WTC11 (cell line): ENCODE measurements at regions not wholly inside any gene's neighbourhood (a gene's known extent, or its start where the extent isn't known, plus 50 kb on each side); places are given as distances from the start of the nearest gene placed in this dataset.

ENCODE experiments used
- ELF4 ChIP-seq: sonication (generic); formaldehyde crosslinking; IDR thresholded peaks from 2 replicates; pipeline ENCODE4 v1.8.1; 2022; ENCODE audit warnings: low read depth, mild to moderate bottlenecking, moderate library complexity, missing genetic modification reagents
- MXD4 ChIP-seq: fragments of 250-450 bp; sonication (Bioruptor Pico); IDR thresholded peaks from 2 replicates; pipeline ENCODE4 v1.8.0; 2021; ENCODE audit warnings: mild to moderate bottlenecking, moderate library complexity, borderline replicate concordance
- RELA ChIP-seq: sonication (generic); formaldehyde crosslinking; IDR thresholded peaks from 2 replicates; pipeline ENCODE4 v1.8.1; 2022; ENCODE audit warnings: missing genetic modification reagents, mild to moderate bottlenecking, borderline replicate concordance
- ZBTB21 ChIP-seq: sonication (generic); formaldehyde crosslinking; IDR thresholded peaks from 2 replicates; pipeline ENCODE4 v1.8.1; 2023; ENCODE audit warnings: mild to moderate bottlenecking, missing genetic modification reagents, borderline replicate concordance
- TF ChIP-seq, protein P1 (sequence below): fragments of 200-600 bp; IDR thresholded peaks from 2 replicates; pipeline ENCODE4 v1.8.0; 2022; ENCODE audit warnings: antibody characterized with exemption
- TF ChIP-seq, protein P2 (sequence below): sonication (generic); formaldehyde crosslinking; IDR thresholded peaks from 2 replicates; pipeline ENCODE4 v1.8.0; 2022; ENCODE audit warnings: missing genetic modification reagents
- TF ChIP-seq, protein P3 (sequence below): sonication (generic); formaldehyde crosslinking; conservative IDR thresholded peaks from 2 replicates; pipeline ENCODE4 v1.8.1; 2023; ENCODE audit warnings: mild to moderate bottlenecking, low read depth, missing genetic modification reagents, moderate library complexity
- TF ChIP-seq, protein P4 (sequence below): sonication (generic); formaldehyde crosslinking; IDR thresholded peaks from 2 replicates; pipeline ENCODE4 v1.8.1; 2023; ENCODE audit warnings: mild to moderate bottlenecking, missing genetic modification reagents, moderate library complexity

- TF ChIP-seq, protein P1, sequence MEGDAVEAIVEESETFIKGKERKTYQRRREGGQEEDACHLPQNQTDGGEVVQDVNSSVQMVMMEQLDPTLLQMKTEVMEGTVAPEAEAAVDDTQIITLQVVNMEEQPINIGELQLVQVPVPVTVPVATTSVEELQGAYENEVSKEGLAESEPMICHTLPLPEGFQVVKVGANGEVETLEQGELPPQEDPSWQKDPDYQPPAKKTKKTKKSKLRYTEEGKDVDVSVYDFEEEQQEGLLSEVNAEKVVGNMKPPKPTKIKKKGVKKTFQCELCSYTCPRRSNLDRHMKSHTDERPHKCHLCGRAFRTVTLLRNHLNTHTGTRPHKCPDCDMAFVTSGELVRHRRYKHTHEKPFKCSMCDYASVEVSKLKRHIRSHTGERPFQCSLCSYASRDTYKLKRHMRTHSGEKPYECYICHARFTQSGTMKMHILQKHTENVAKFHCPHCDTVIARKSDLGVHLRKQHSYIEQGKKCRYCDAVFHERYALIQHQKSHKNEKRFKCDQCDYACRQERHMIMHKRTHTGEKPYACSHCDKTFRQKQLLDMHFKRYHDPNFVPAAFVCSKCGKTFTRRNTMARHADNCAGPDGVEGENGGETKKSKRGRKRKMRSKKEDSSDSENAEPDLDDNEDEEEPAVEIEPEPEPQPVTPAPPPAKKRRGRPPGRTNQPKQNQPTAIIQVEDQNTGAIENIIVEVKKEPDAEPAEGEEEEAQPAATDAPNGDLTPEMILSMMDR, result no peak
- TF ChIP-seq, protein P2, sequence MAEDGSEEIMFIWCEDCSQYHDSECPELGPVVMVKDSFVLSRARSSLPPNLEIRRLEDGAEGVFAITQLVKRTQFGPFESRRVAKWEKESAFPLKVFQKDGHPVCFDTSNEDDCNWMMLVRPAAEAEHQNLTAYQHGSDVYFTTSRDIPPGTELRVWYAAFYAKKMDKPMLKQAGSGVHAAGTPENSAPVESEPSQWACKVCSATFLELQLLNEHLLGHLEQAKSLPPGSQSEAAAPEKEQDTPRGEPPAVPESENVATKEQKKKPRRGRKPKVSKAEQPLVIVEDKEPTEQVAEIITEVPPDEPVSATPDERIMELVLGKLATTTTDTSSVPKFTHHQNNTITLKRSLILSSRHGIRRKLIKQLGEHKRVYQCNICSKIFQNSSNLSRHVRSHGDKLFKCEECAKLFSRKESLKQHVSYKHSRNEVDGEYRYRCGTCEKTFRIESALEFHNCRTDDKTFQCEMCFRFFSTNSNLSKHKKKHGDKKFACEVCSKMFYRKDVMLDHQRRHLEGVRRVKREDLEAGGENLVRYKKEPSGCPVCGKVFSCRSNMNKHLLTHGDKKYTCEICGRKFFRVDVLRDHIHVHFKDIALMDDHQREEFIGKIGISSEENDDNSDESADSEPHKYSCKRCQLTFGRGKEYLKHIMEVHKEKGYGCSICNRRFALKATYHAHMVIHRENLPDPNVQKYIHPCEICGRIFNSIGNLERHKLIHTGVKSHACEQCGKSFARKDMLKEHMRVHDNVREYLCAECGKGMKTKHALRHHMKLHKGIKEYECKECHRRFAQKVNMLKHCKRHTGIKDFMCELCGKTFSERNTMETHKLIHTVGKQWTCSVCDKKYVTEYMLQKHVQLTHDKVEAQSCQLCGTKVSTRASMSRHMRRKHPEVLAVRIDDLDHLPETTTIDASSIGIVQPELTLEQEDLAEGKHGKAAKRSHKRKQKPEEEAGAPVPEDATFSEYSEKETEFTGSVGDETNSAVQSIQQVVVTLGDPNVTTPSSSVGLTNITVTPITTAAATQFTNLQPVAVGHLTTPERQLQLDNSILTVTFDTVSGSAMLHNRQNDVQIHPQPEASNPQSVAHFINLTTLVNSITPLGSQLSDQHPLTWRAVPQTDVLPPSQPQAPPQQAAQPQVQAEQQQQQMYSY (CRISPR knock-in tag), result no peak
- no peak for TF ChIP-seq RELA
- TF ChIP-seq, protein P3, sequence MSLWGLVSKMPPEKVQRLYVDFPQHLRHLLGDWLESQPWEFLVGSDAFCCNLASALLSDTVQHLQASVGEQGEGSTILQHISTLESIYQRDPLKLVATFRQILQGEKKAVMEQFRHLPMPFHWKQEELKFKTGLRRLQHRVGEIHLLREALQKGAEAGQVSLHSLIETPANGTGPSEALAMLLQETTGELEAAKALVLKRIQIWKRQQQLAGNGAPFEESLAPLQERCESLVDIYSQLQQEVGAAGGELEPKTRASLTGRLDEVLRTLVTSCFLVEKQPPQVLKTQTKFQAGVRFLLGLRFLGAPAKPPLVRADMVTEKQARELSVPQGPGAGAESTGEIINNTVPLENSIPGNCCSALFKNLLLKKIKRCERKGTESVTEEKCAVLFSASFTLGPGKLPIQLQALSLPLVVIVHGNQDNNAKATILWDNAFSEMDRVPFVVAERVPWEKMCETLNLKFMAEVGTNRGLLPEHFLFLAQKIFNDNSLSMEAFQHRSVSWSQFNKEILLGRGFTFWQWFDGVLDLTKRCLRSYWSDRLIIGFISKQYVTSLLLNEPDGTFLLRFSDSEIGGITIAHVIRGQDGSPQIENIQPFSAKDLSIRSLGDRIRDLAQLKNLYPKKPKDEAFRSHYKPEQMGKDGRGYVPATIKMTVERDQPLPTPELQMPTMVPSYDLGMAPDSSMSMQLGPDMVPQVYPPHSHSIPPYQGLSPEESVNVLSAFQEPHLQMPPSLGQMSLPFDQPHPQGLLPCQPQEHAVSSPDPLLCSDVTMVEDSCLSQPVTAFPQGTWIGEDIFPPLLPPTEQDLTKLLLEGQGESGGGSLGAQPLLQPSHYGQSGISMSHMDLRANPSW (CRISPR knock-in tag), result no peak
- TF ChIP-seq ZBTB21 (CRISPR knock-in tag), result no peak
- TF ChIP-seq, protein P4, sequence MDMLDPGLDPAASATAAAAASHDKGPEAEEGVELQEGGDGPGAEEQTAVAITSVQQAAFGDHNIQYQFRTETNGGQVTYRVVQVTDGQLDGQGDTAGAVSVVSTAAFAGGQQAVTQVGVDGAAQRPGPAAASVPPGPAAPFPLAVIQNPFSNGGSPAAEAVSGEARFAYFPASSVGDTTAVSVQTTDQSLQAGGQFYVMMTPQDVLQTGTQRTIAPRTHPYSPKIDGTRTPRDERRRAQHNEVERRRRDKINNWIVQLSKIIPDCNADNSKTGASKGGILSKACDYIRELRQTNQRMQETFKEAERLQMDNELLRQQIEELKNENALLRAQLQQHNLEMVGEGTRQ (CRISPR knock-in tag), result no peak
- TF ChIP-seq ELF4 (CRISPR knock-in tag), result no peak
- TF ChIP-seq MXD4 (CRISPR knock-in tag), result no peak
Observed at GRCh38 chr1:115555446-115555845, 86.3 kb upstream of the VANGL1 start.
